ENCODE measurements at regions not wholly inside any gene's neighbourhood (a gene's known extent, or its start where the extent isn't known, plus 50 kb on each side); places are given as distances from the start of the nearest gene placed in this dataset.
"Not testable (repeated sequence)": the region's sequence is repeated elsewhere in the genome, so short reads cannot be mapped to it uniquely, and the experiment has no call there.

GRCh38 chr13:73303851-73304250 lies 245.0 kb downstream of the KLF5 start:
- no peak overlapping the region for H3K4me3 ChIP-seq
- H3K27ac ChIP-seq: no peak overlapping the region
- no peaks in the 10 kb centered on the region for H3K36me3 ChIP-seq
- no peak for DNase-seq (ENCODE audit: low spot score in 2 of 2)
- H3K4me1 ChIP-seq: no peaks in the 10 kb centered on the region
- no peak for TF ChIP-seq CTCF (IDR thresholded peaks at IDR 0.05)
- no peak for TF ChIP-seq POLR2A (IDR thresholded peaks at IDR 0.05)
- no peak for TF ChIP-seq EP300 (IDR thresholded peaks at IDR 0.05)
- H3K27me3 ChIP-seq: no peaks in the 10 kb centered on the region
- 79 to 83% methylated on average over 6 of the region's 6 CpGs for WGBS, 2 donors
- no peaks in the 10 kb centered on the region for H3K9me3 ChIP-seq

- not testable (repeated sequence) for H3K36me3 ChIP-seq; H3K4me3 ChIP-seq; H3K27ac ChIP-seq; H3K4me1 ChIP-seq; DNase-seq (ENCODE audit: low spot score in 2 of 2); H3K27me3 ChIP-seq; H3K9me3 ChIP-seq
Observed at GRCh38 chr13:73301622-73302021, 242.8 kb downstream of the KLF5 start.

GRCh38 chr13:73300718-73301425 lies 242.1 kb downstream of the KLF5 start:
- DNase-seq (ENCODE audit: low spot score in 2 of 2): no peak
- Histone ChIP-seq H3K27ac (no peak overlapping the region), H3K4me1 (no peaks in the 10 kb centered on the region), H3K36me3 (no peaks in the 10 kb centered on the region), H3K9me3 (no peaks in the 10 kb centered on the region), H3K27me3 (no peaks in the 10 kb centered on the region), H3K4me3 (no peak overlapping the region)
- WGBS, 2 donors: 91 to 96% methylated on average over 3 of the region's 3 CpGs
- TF ChIP-seq CTCF (IDR thresholded peaks at IDR 0.05): no peak
- TF ChIP-seq POLR2A (IDR thresholded peaks at IDR 0.05): no peak
- no peak for TF ChIP-seq EP300 (IDR thresholded peaks at IDR 0.05)

GRCh38 chr13:73299787-73300186 lies 241.0 kb downstream of the KLF5 start:
- H3K27me3 ChIP-seq: no peaks in the 10 kb centered on the region
- H3K4me1 ChIP-seq: no peaks in the 10 kb centered on the region
- H3K9me3 ChIP-seq: no peaks in the 10 kb centered on the region
- no peak overlapping the region for H3K27ac ChIP-seq
- DNase-seq (ENCODE audit: low spot score in 2 of 2): no peak
- no peak for TF ChIP-seq POLR2A (IDR thresholded peaks at IDR 0.05)
- TF ChIP-seq EP300 (IDR thresholded peaks at IDR 0.05): no peak
- no peak for TF ChIP-seq CTCF (IDR thresholded peaks at IDR 0.05)
- H3K4me3 ChIP-seq: no peak overlapping the region
- 70 to 75% methylated on average over 2 of the region's 2 CpGs for WGBS, 2 donors
- no peaks in the 10 kb centered on the region for H3K36me3 ChIP-seq

- Histone ChIP-seq H3K27me3 (no peaks in the 10 kb centered on the region), H3K36me3 (no peaks in the 10 kb centered on the region), H3K4me3 (no peak overlapping the region), H3K4me1 (no peaks in the 10 kb centered on the region), H3K9me3 (no peaks in the 10 kb centered on the region), H3K27ac (no peak overlapping the region)
- no peak for DNase-seq (ENCODE audit: low spot score in 2 of 2)
- whole genome bisulfite sequencing, 2 donors: 57 to 61% methylated on average over 6 of the region's 6 CpGs
- no peak for TF ChIP-seq POLR2A (IDR thresholded peaks at IDR 0.05)
- TF ChIP-seq EP300 (IDR thresholded peaks at IDR 0.05): no peak
- no peak for TF ChIP-seq CTCF (IDR thresholded peaks at IDR 0.05)
Observed at GRCh38 chr13:73293913-73294523, 235.2 kb downstream of the KLF5 start.
